Mammary epithelial cell (primary cell): ENCODE measurements at regions not wholly inside any gene's neighbourhood (a gene's known extent, or its start where the extent isn't known, plus 50 kb on each side); places are given as distances from the start of the nearest gene placed in this dataset.

Experiments
- CTCF ChIP-seq, 2 donors: IDR thresholded peaks in 1 of 2; conservative IDR thresholded peaks in 1 of 2; 2 replicates each; pipeline ENCODE4 v1.5.1; 2011 to 2012; ENCODE audit warnings: inconsistent platforms in 2 of 2, low read length in 2 of 2, mild to moderate bottlenecking in 2 of 2, control low read depth in 1 of 2, low read depth in 1 of 2; ENCODE audit not compliant: insufficient read depth in 1 of 2; ENCODE audit errors: extremely low read depth in 1 of 2
- EZH2 ChIP-seq: IDR thresholded peaks from 2 replicates; pipeline ENCODE4 v1.6.1; 2012; ENCODE audit warnings: low read length, inconsistent platforms, borderline replicate concordance

GRCh38 chr1:169042377-169042776 lies 64.1 kb upstream of the ATP1B1 start:
- TF ChIP-seq EZH2 (no peak), CTCF (conservative IDR thresholded peaks at IDR 0.05 in 1 of 2, IDR thresholded peaks at IDR 0.05 in 1 of 2; ENCODE audit: extremely low read depth in 1 of 2, insufficient read depth in 1 of 2, low read depth in 1 of 2, low read length in 2 of 2) (no peak)
